HepG2 (cell line): ENCODE measurements at regions not wholly inside any gene's neighbourhood (a gene's known extent, or its start where the extent isn't known, plus 50 kb on each side); places are given as distances from the start of the nearest gene placed in this dataset.

Experiments
- FOXA3 ChIP-seq: IDR thresholded peaks from 2 replicates; pipeline ENCODE4 v1.6.1; 2016; ENCODE audit warnings: missing genetic modification reagents, missing compliant biosample characterization
- FOXJ3 ChIP-seq: sonication (generic); formaldehyde crosslinking; IDR thresholded peaks from 2 replicates; pipeline ENCODE4 v1.4.0; 2020; ENCODE audit warnings: missing genetic modification reagents, mild to moderate bottlenecking, borderline replicate concordance
- KDM2A ChIP-seq: sonication (generic); formaldehyde crosslinking; IDR thresholded peaks from 2 replicates; pipeline ENCODE4 v1.4.0; 2020; ENCODE audit warnings: low read depth, missing genetic modification reagents, borderline replicate concordance
- ZBTB1 ChIP-seq: sonication (generic); formaldehyde crosslinking; IDR thresholded peaks from 2 replicates; pipeline ENCODE4 v1.4.0; 2020; ENCODE audit warnings: missing genetic modification reagents, borderline replicate concordance
- ZNF296 ChIP-seq: sonication (generic); formaldehyde crosslinking; conservative IDR thresholded peaks from 2 replicates; pipeline ENCODE4 v1.5.0; 2020; ENCODE audit warnings: mild to moderate bottlenecking, missing genetic modification reagents
- ZNF569 ChIP-seq: sonication (generic); formaldehyde crosslinking; IDR thresholded peaks from 2 replicates; pipeline ENCODE4 v1.5.0; 2020; ENCODE audit warnings: mild to moderate bottlenecking, missing genetic modification reagents, moderate library complexity, borderline replicate concordance
- ZNF816 ChIP-seq: sonication (generic); formaldehyde crosslinking; IDR thresholded peaks from 2 replicates; pipeline ENCODE4 v1.8.0; 2022; ENCODE audit warnings: missing genetic modification reagents, mild to moderate bottlenecking, borderline replicate concordance
- TF ChIP-seq, protein P1 (sequence below): sonication (generic); formaldehyde crosslinking; IDR thresholded peaks from 2 replicates; pipeline ENCODE4 v1.4.0; 2020; ENCODE audit warnings: missing genetic modification reagents
- TF ChIP-seq, protein P2 (sequence below): sonication (generic); formaldehyde crosslinking; IDR thresholded peaks from 2 replicates; pipeline ENCODE4 v1.5.1; 2020; ENCODE audit warnings: mild to moderate bottlenecking, missing genetic modification reagents
- TF ChIP-seq, protein P3 (sequence below): sonication (generic); formaldehyde crosslinking; IDR thresholded peaks from 2 replicates; pipeline ENCODE4 v1.8.1; 2023; ENCODE audit warnings: missing genetic modification reagents, mild to moderate bottlenecking, borderline replicate concordance

DNA sequence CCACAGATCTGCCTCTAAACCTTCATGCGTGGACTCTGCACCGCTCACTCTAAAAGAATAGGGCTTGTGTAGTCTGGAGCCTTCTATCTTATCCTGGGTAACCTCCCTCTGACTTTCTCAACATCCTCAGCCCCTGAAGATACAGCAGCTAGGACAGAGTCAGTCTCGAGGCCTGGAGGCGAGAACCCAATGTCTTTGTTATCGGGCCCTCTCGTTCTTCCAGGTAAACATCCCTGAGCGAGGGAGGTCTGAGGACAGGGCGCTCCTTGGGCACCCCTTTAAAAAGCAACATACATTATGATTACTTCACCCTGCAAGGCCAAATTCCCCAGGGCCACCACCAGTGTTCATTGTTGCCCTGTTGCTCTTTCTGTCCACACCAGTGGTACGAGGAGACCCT is 75.4 kb upstream of the PRNP start (continued):
- TF ChIP-seq, protein P1, sequence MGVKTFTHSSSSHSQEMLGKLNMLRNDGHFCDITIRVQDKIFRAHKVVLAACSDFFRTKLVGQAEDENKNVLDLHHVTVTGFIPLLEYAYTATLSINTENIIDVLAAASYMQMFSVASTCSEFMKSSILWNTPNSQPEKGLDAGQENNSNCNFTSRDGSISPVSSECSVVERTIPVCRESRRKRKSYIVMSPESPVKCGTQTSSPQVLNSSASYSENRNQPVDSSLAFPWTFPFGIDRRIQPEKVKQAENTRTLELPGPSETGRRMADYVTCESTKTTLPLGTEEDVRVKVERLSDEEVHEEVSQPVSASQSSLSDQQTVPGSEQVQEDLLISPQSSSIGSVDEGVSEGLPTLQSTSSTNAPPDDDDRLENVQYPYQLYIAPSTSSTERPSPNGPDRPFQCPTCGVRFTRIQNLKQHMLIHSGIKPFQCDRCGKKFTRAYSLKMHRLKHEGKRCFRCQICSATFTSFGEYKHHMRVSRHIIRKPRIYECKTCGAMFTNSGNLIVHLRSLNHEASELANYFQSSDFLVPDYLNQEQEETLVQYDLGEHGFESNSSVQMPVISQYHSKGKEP (CRISPR knock-in tag): no peak
- TF ChIP-seq KDM2A (CRISPR knock-in tag) (no peak), ZNF296 (CRISPR knock-in tag) (no peak), FOXA3 (CRISPR knock-in tag) (no peak), FOXJ3 (CRISPR knock-in tag) (no peak), ZNF816 (CRISPR knock-in tag) (no peak), ZBTB1 (no peak), ZNF569 (no peak)
- TF ChIP-seq, protein P2, sequence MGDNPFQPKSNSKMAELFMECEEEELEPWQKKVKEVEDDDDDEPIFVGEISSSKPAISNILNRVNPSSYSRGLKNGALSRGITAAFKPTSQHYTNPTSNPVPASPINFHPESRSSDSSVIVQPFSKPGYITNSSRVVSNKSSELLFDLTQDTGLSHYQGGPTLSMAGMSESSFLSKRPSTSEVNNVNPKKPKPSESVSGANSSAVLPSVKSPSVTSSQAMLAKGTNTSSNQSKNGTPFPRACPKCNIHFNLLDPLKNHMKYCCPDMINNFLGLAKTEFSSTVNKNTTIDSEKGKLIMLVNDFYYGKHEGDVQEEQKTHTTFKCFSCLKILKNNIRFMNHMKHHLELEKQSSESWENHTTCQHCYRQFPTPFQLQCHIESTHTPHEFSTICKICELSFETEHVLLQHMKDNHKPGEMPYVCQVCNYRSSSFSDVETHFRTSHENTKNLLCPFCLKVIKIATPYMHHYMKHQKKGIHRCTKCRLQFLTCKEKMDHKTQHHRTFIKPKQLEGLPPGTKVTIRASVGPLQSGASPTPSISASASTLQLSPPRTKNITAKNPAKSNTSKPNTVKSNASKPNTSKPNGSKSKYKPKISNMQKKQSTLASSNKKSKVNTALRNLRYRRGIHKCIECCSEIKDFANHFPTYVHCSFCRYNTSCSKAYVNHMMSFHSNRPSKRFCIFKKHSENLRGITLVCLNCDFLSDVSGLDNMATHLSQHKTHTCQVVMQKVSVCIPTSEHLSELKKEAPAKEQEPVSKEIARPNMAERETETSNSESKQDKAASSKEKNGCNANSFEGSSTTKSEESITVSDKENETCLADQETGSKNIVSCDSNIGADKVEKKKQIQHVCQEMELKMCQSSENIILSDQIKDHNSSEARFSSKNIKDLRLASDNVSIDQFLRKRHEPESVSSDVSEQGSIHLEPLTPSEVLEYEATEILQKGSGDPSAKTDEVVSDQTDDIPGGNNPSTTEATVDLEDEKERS (CRISPR knock-in tag): no peak
- TF ChIP-seq, protein P3, sequence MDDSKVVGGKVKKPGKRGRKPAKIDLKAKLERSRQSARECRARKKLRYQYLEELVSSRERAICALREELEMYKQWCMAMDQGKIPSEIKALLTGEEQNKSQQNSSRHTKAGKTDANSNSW (CRISPR knock-in tag): no peak
- TF ChIP-seq, all 625 proteins: peak for 0
